ENCODE measurements at regions not wholly inside any gene's neighbourhood (a gene's known extent, or its start where the extent isn't known, plus 50 kb on each side); places are given as distances from the start of the nearest gene placed in this dataset.
"Not testable (repeated sequence)": the region's sequence is repeated elsewhere in the genome, so short reads cannot be mapped to it uniquely, and the experiment has no call there.

DNA sequence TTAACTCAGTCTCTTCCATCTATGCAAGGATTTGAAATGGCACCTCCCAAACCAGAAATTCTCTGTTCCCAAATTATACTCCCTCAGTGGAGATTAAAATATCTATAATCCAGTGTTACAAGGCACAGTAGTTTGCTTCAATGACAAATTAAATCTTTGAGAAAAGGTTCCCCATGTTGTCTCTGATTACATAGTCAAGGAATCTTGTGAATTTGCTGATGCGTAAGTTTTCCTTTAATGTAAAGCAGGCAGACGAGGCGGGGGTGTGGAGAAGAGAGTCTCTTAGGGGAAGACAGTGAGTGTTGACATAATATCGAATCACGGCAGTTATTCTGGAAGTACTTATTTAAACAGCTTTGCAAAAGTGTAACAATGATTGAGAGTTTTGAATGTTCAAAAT, 236.4 kb upstream of the RARB start:
- ChIA-PET CTCF (ENCODE audit: unreplicated experiment) (no interaction called here), POLR2A (no interaction called here)
- H3K4me2 ChIP-seq (ENCODE audit: low read length) = no peak overlapping the region
- H3K4me1 ChIP-seq (ENCODE audit: insufficient read depth, low read length, poor library complexity, severe bottlenecking) = no peaks in the 10 kb centered on the region
- intact Hi-C loops (cut with micrococcal nuclease; ENCODE audit: unreplicated experiment) = no loop called here
- TF ChIP-seq EZH2phosphoT487 (IDR thresholded peaks at IDR 0.05; ENCODE audit: borderline replicate concordance, low read depth, low read length) (no peak), CTCF (conservative IDR thresholded peaks at IDR 0.05; ENCODE audit: low read length) (no peak)
- no peaks in the 10 kb centered on the region for H4K20me1 ChIP-seq (ENCODE audit: insufficient read depth, low read length)
- H3K79me2 ChIP-seq (ENCODE audit: insufficient read depth, low read depth, low read length) = no peaks in the 10 kb centered on the region
- no TSS peak for BruUV-seq (replicated peaks)
- H2AFZ ChIP-seq (ENCODE audit: low read length) = no peak overlapping the region
- H3K9me2 ChIP-seq (ENCODE audit: insufficient read depth, low read length) = no peaks in the 10 kb centered on the region
- no peak for DNase-seq (ENCODE audit: low spot score)
- no peaks in the 10 kb centered on the region for H3K9me3 ChIP-seq (ENCODE audit: low read length)
- H3K36me3 ChIP-seq (ENCODE audit: insufficient read depth, low read length) = no peaks in the 10 kb centered on the region
- no peak overlapping the region for H3K27ac ChIP-seq (ENCODE audit: low read depth, low read length, poor library complexity, severe bottlenecking)
- H3K4me3 ChIP-seq (ENCODE audit: low read depth, low read length, poor library complexity, severe bottlenecking) = no peak overlapping the region

DNA sequence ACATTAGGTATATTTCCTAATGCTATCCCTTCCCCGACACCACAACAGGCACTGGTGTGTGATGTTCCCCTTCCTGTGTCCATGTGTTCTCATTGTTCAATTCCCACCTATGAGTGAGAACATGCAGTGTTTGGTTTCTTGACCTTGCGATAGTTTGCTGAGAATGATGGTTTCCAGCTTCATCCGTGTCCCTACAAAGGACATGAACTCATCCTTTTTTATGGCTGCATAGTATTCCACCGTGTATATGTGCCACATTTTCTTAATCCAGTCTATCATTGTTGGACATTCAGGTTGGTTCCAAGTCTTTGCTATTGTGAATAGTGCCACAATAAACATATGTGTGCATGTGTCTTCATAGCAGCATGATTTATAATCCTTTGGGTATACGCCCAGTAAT, 228.5 kb upstream of the RARB start:
- H3K9me3 ChIP-seq (ENCODE audit: low read length); H3K4me1 ChIP-seq (ENCODE audit: insufficient read depth, low read length, poor library complexity, severe bottlenecking); H3K36me3 ChIP-seq (ENCODE audit: insufficient read depth, low read length); H2AFZ ChIP-seq (ENCODE audit: low read length); H3K79me2 ChIP-seq (ENCODE audit: insufficient read depth, low read depth, low read length); H4K20me1 ChIP-seq (ENCODE audit: insufficient read depth, low read length); H3K9me2 ChIP-seq (ENCODE audit: insufficient read depth, low read length); BruUV-seq (replicated peaks); DNase-seq (ENCODE audit: low spot score); POLR2A ChIA-PET; H3K4me3 ChIP-seq (ENCODE audit: low read depth, low read length, poor library complexity, severe bottlenecking); CTCF ChIA-PET (ENCODE audit: unreplicated experiment); H3K4me2 ChIP-seq (ENCODE audit: low read length); intact Hi-C loops (cut with micrococcal nuclease; ENCODE audit: unreplicated experiment); H3K27ac ChIP-seq (ENCODE audit: low read depth, low read length, poor library complexity, severe bottlenecking): not testable (repeated sequence)

- DNase-seq (ENCODE audit: low spot score) = no peak
- no peaks in the 10 kb centered on the region for H4K20me1 ChIP-seq (ENCODE audit: insufficient read depth, low read length)
- no peaks in the 10 kb centered on the region for H3K9me3 ChIP-seq (ENCODE audit: low read length)
- H3K79me2 ChIP-seq (ENCODE audit: insufficient read depth, low read depth, low read length) = no peaks in the 10 kb centered on the region
- no peaks in the 10 kb centered on the region for H3K4me1 ChIP-seq (ENCODE audit: insufficient read depth, low read length, poor library complexity, severe bottlenecking)
- H3K4me3 ChIP-seq (ENCODE audit: low read depth, low read length, poor library complexity, severe bottlenecking) = no peak overlapping the region
- no peaks in the 10 kb centered on the region for H3K9me2 ChIP-seq (ENCODE audit: insufficient read depth, low read length)
- intact Hi-C loops (cut with micrococcal nuclease; ENCODE audit: unreplicated experiment) = no loop called here
- CTCF ChIA-PET (ENCODE audit: unreplicated experiment) = no interaction called here
- POLR2A ChIA-PET = no interaction called here
- H2AFZ ChIP-seq (ENCODE audit: low read length) = no peak overlapping the region
- no peaks in the 10 kb centered on the region for H3K36me3 ChIP-seq (ENCODE audit: insufficient read depth, low read length)
- no TSS peak for BruUV-seq (replicated peaks)
- H3K4me2 ChIP-seq (ENCODE audit: low read length) = no peak overlapping the region
- H3K27ac ChIP-seq (ENCODE audit: low read depth, low read length, poor library complexity, severe bottlenecking) = no peak overlapping the region
- no peak for TF ChIP-seq CTCF (conservative IDR thresholded peaks at IDR 0.05; ENCODE audit: low read length)
- TF ChIP-seq EZH2phosphoT487 (IDR thresholded peaks at IDR 0.05; ENCODE audit: borderline replicate concordance, low read depth, low read length) = no peak
These were observed 215.3 kb upstream of the RARB start for GRCh38 chr3:25212736-25213135.

All from OCI-LY7 (cell line).